ENCODE measurements at regions not wholly inside any gene's neighbourhood (a gene's known extent, or its start where the extent isn't known, plus 50 kb on each side); places are given as distances from the start of the nearest gene placed in this dataset.

DNA sequence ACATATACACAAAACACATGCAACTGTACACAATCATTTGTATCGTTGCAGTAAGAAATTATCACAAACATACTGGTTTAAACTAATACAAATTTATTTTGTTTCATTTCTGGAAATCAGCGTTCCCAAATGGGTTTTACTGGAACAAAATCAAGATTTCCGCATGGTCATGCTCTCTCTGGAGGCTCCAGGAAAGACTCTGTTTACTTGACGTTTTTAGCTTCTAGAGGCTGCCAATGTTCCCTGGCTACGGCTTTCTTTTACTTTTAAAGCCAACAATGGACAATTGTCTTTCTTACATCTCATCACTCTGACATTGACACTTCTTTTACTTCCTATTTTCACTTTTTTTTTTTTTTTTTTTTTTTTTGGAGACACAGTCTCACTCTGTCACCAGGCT, 793.1 kb downstream of the CDH9 start:
- TF ChIP-seq, protein P1, sequence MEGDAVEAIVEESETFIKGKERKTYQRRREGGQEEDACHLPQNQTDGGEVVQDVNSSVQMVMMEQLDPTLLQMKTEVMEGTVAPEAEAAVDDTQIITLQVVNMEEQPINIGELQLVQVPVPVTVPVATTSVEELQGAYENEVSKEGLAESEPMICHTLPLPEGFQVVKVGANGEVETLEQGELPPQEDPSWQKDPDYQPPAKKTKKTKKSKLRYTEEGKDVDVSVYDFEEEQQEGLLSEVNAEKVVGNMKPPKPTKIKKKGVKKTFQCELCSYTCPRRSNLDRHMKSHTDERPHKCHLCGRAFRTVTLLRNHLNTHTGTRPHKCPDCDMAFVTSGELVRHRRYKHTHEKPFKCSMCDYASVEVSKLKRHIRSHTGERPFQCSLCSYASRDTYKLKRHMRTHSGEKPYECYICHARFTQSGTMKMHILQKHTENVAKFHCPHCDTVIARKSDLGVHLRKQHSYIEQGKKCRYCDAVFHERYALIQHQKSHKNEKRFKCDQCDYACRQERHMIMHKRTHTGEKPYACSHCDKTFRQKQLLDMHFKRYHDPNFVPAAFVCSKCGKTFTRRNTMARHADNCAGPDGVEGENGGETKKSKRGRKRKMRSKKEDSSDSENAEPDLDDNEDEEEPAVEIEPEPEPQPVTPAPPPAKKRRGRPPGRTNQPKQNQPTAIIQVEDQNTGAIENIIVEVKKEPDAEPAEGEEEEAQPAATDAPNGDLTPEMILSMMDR (IDR thresholded peaks at IDR 0.05), result no peak
- TF ChIP-seq POLR2A (IDR thresholded peaks at IDR 0.05), result no peak

Data from tibial nerve (tissue), 3 donors.